SK-N-SH (cell line): ENCODE measurements at regions not wholly inside any gene's neighbourhood (a gene's known extent, or its start where the extent isn't known, plus 50 kb on each side); places are given as distances from the start of the nearest gene placed in this dataset.

Experiments
- CTCF ChIA-PET: fragments of 300-600, 350-600 bp; formaldehyde crosslinking; extraction: SDS; loops from one replicate; lab custom pipeline; 2021; lab: Yijun Ruan, JAX
- POLR2A ChIA-PET: fragments of 350-600 bp; sonication (Branson Sonifier 250); formaldehyde crosslinking; extraction: SDS; loops from one replicate; lab custom pipeline; 2020; ENCODE audit warnings: antibody characterized with exemption, inconsistent platforms; lab: Yijun Ruan, JAX
- DNase-seq: peaks from one replicate; pipeline ENCODE4 v3.0.0; 2012
- H2AFZ ChIP-seq: fragments of 200-600 bp; sonication (generic); 2 replicates; pipeline ENCODE4 v1.8.1; 2016; ENCODE audit warnings: antibody characterized with exemption, mild to moderate bottlenecking, low read depth
- H3F3A ChIP-seq: fragments of 200-600 bp; sonication (generic); replicated peaks from 2 replicates; pipeline ENCODE3; 2016; ENCODE audit warnings: antibody characterized with exemption, mild to moderate bottlenecking; ENCODE audit not compliant: insufficient read depth
- H3K27ac ChIP-seq, 2 experiments: fragments of 200-500 bp in 1 of 2; fragments of 200-600 bp in 1 of 2; sonication (Bioruptor generic) in 1 of 2; sonication (generic), shearing (Covaris generic) in 1 of 2; 2 replicates each; pipeline versions ENCODE4 v1.5.1 to v1.6.1; 2014 to 2016; ENCODE audit warnings: low read depth in 2 of 2, inconsistent platforms in 1 of 2, low read length in 1 of 2, mild to moderate bottlenecking in 1 of 2, mixed read lengths in 1 of 2
- H3K27me3 ChIP-seq: fragments of 200-600 bp; sonication (generic), shearing (Covaris generic); 2 replicates; pipeline ENCODE4 v1.6.1; 2016; ENCODE audit warnings: mixed run types; ENCODE audit not compliant: insufficient read depth
- H3K36me3 ChIP-seq, 2 experiments: fragments of 200-500 bp in 1 of 2; fragments of 200-600 bp in 1 of 2; sonication (Bioruptor generic) in 1 of 2; sonication (generic) in 1 of 2; replicated peaks in 1 of 2; 2 replicates each; pipeline versions ENCODE3 to v1.5.1; 2014 to 2016; ENCODE audit warnings: low read length in 1 of 2, mild to moderate bottlenecking in 1 of 2; ENCODE audit not compliant: insufficient read depth in 2 of 2, control insufficient read depth in 1 of 2
- H3K4me1 ChIP-seq, 2 experiments: fragments of 200-500 bp in 1 of 2; fragments of 200-600 bp in 1 of 2; sonication (Bioruptor generic) in 1 of 2; sonication (generic), shearing (Covaris generic) in 1 of 2; 2 replicates each; pipeline versions ENCODE4 v1.5.1 to v1.6.1; 2014 to 2016; ENCODE audit warnings: low read depth in 1 of 2, low read length in 1 of 2, mixed run types in 1 of 2; ENCODE audit not compliant: insufficient read depth in 2 of 2, control insufficient read depth in 1 of 2
- H3K4me2 ChIP-seq: fragments of 200-600 bp; sonication (generic), shearing (Covaris generic); 2 replicates; pipeline ENCODE4 v1.6.1; 2017; ENCODE audit warnings: mixed run types
- H3K4me3 ChIP-seq, 2 experiments: fragments of 200-500 bp in 1 of 2; fragments of 200-600 bp in 1 of 2; sonication (Bioruptor generic) in 1 of 2; sonication (generic), shearing (Covaris generic) in 1 of 2; 2 replicates each; pipeline versions ENCODE4 v1.5.1 to v1.8.1; 2014 to 2016; ENCODE audit warnings: low read depth in 2 of 2, inconsistent platforms in 1 of 2, low read length in 1 of 2, mild to moderate bottlenecking in 1 of 2, mixed read lengths in 1 of 2, moderate library complexity in 1 of 2
- H3K79me2 ChIP-seq: fragments of 200-600 bp; sonication (generic); 2 replicates; pipeline ENCODE4 v1.8.1; 2017; ENCODE audit warnings: mild to moderate bottlenecking; ENCODE audit not compliant: insufficient read depth
- H3K9ac ChIP-seq: fragments of 200-600 bp; sonication (generic); 2 replicates; pipeline ENCODE4 v1.6.1; 2017; ENCODE audit warnings: mixed run types
- H3K9me2 ChIP-seq: fragments of 200-600 bp; sonication (generic); 2 replicates; pipeline ENCODE4 v1.6.1; 2017; ENCODE audit warnings: mixed run types
- H3K9me3 ChIP-seq: fragments of 200-600 bp; sonication (generic); 2 replicates; pipeline ENCODE4 v1.6.1; 2017; ENCODE audit warnings: mixed run types, mild to moderate bottlenecking, moderate library complexity
- H4K20me1 ChIP-seq: fragments of 200-600 bp; sonication (generic); 2 replicates; pipeline ENCODE4 v1.6.1; 2017; ENCODE audit warnings: mild to moderate bottlenecking, mixed run types; ENCODE audit not compliant: insufficient read depth
- CTCF ChIP-seq: fragments of 200-600 bp; sonication (generic); IDR thresholded peaks from 2 replicates; pipeline ENCODE4 v1.6.1; 2017; ENCODE audit warnings: antibody characterized with exemption, mild to moderate bottlenecking, moderate library complexity
- ELF1 ChIP-seq: IDR thresholded peaks from 2 replicates; pipeline ENCODE4 v1.4.0; 2012
- EZH2phosphoT487 ChIP-seq: fragments of 200-600 bp; sonication (generic); IDR thresholded peaks from 2 replicates; pipeline ENCODE4 v1.6.1; 2017; ENCODE audit warnings: low read depth, mixed run types, mild to moderate bottlenecking, antibody characterized with exemption, moderate library complexity, borderline replicate concordance
- FOXM1 ChIP-seq: IDR thresholded peaks from 2 replicates; pipeline ENCODE4 v1.4.0; 2012; ENCODE audit warnings: low read depth, mild to moderate bottlenecking
- MEF2A ChIP-seq: IDR thresholded peaks from 2 replicates; pipeline ENCODE4 v1.4.0; 2012; ENCODE audit warnings: low read depth, borderline replicate concordance
- NRF1 ChIP-seq: IDR thresholded peaks from 2 replicates; pipeline ENCODE4 v1.6.1; 2012; ENCODE audit warnings: low read depth, mild to moderate bottlenecking, low read length
- PBX3 ChIP-seq: IDR thresholded peaks from 2 replicates; pipeline ENCODE4; 2012
- RAD21 ChIP-seq: IDR thresholded peaks from 2 replicates; pipeline ENCODE4 v1.6.1; 2012; ENCODE audit warnings: mild to moderate bottlenecking, low read length
- RFX5 ChIP-seq: IDR thresholded peaks from 2 replicates; pipeline ENCODE4 v1.6.1; 2012; ENCODE audit warnings: mild to moderate bottlenecking, improper control_type of control experiment, low read length
- SMC3 ChIP-seq: IDR thresholded peaks from 2 replicates; pipeline ENCODE4 v1.6.1; 2012; ENCODE audit warnings: low read depth, low read length, improper control_type of control experiment
- TAF1 ChIP-seq: IDR thresholded peaks from 2 replicates; pipeline ENCODE4 v1.6.1; 2012; ENCODE audit warnings: low read depth, mild to moderate bottlenecking, low read length, moderate library complexity, borderline replicate concordance
- TEAD4 ChIP-seq: IDR thresholded peaks from 2 replicates; pipeline ENCODE4 v1.4.0; 2012; ENCODE audit warnings: mild to moderate bottlenecking, borderline replicate concordance; ENCODE audit not compliant: insufficient read depth
- USF1 ChIP-seq: IDR thresholded peaks from 2 replicates; pipeline ENCODE4 v1.4.0; 2012; ENCODE audit warnings: low read depth, borderline replicate concordance
- YY1 ChIP-seq: IDR thresholded peaks from 2 replicates; pipeline ENCODE4 v1.4.0; 2012; ENCODE audit warnings: low read depth, mild to moderate bottlenecking
- WGBS: methylation state at CpG from one replicate; pipeline ENCODE4 v1.1.6; 2017; ENCODE audit warnings: low lambda C conversion rate; 5-methylcytosine and 5-hydroxymethylcytosine counted together

- no peak overlapping the region for H3K9ac ChIP-seq
- H3K79me2 ChIP-seq = no peaks in the 10 kb centered on the region
- H3K36me3 ChIP-seq = no peaks in the 10 kb centered on the region
- H2AFZ ChIP-seq = no peak overlapping the region
- no peaks in the 10 kb centered on the region for H3K4me1 ChIP-seq
- peaks cover 8% of the 10 kb centered on the region for H3K27me3 ChIP-seq
- TF ChIP-seq RFX5 = no peak
- no peak for TF ChIP-seq ELF1
- no peak for TF ChIP-seq RAD21
- TF ChIP-seq EZH2phosphoT487 = no peak
- TF ChIP-seq TEAD4 = no peak
- no peak for TF ChIP-seq SMC3
- POLR2A ChIA-PET = no interaction called here
- DNase-seq = no peak
- no peaks in the 10 kb centered on the region for H4K20me1 ChIP-seq
- 48% methylated on average over 8 of the region's 12 CpGs for WGBS
- H3K9me3 ChIP-seq = no peaks in the 10 kb centered on the region
- no peak overlapping the region for H3K4me3 ChIP-seq
- no peaks in the 10 kb centered on the region for H3F3A ChIP-seq
- H3K4me2 ChIP-seq = no peak overlapping the region
- CTCF ChIA-PET = interaction anchor here (0.9 kb wide), 1 partner anchor 10 kb away, joined by 3 read pairs; no protein-coding TSS in a partner anchor
- H3K27ac ChIP-seq = no peak overlapping the region
- H3K9me2 ChIP-seq = no peaks in the 10 kb centered on the region
Measured at GRCh38 chr22:47396105-47396504, 633.7 kb downstream of the TBC1D22A start.

GRCh38 chr22:47395481-47395880, 633.0 kb downstream of the TBC1D22A start:
- WGBS = 31% methylated on average over 4 of the region's 8 CpGs
- H3F3A ChIP-seq = no peaks in the 10 kb centered on the region
- no peak for TF ChIP-seq NRF1
- no peak for TF ChIP-seq CTCF
- TF ChIP-seq TAF1 = no peak
- TF ChIP-seq PBX3 = no peak
- TF ChIP-seq YY1 = no peak
- no peak for TF ChIP-seq MEF2A
- TF ChIP-seq USF1 = no peak
- TF ChIP-seq FOXM1 = no peak
- TF ChIP-seq, all 33 proteins: peak for 0
- no peaks in the 10 kb centered on the region for H3K9me3 ChIP-seq
- no peak overlapping the region for H3K27ac ChIP-seq
- no peaks in the 10 kb centered on the region for H3K9me2 ChIP-seq
- no peaks in the 10 kb centered on the region for H3K79me2 ChIP-seq
- H3K27me3 ChIP-seq = peaks cover 6% of the 10 kb centered on the region
- H3K9ac ChIP-seq = no peak overlapping the region
- no peaks in the 10 kb centered on the region for H3K4me1 ChIP-seq
- no peak overlapping the region for H2AFZ ChIP-seq
- H3K4me2 ChIP-seq = no peak overlapping the region
- no peak overlapping the region for H3K4me3 ChIP-seq
- POLR2A ChIA-PET = no interaction called here
- no peak for DNase-seq
- no peaks in the 10 kb centered on the region for H4K20me1 ChIP-seq
- CTCF ChIA-PET = interaction anchor here (0.9 kb wide), 1 partner anchor 9 kb away, joined by 3 read pairs; no protein-coding TSS in a partner anchor
- H3K36me3 ChIP-seq = no peaks in the 10 kb centered on the region
